ENCODE measurements at regions not wholly inside any gene's neighbourhood (a gene's known extent, or its start where the extent isn't known, plus 50 kb on each side); places are given as distances from the start of the nearest gene placed in this dataset.

GRCh38 chr6:53999088-53999755 is 112.0 kb upstream of the MLIP start:
- H3K4me1 ChIP-seq (ENCODE audit: insufficient read depth, low read length) = no peaks in the 10 kb centered on the region
- TF ChIP-seq EZH2phosphoT487 (IDR thresholded peaks at IDR 0.05; ENCODE audit: borderline replicate concordance, low read length) (no peak), EZH2 (IDR thresholded peaks at IDR 0.05; ENCODE audit: low read length, unreplicated experiment) (no peak), CTCF (conservative IDR thresholded peaks at IDR 0.05; ENCODE audit: low read depth, low read length) (no peak)
- H3K4me3 ChIP-seq (ENCODE audit: low read length) = no peak overlapping the region
- no peaks in the 10 kb centered on the region for H3K9me3 ChIP-seq (ENCODE audit: low read length)
- no peaks in the 10 kb centered on the region for H3F3A ChIP-seq (ENCODE audit: low read length, unreplicated experiment)
- H2AFZ ChIP-seq (ENCODE audit: low read length) = no peak overlapping the region
- ChIA-PET CTCF (no interaction called here), POLR2A (ENCODE audit: unreplicated experiment) (no interaction called here)
- no peak overlapping the region for H3K27ac ChIP-seq (ENCODE audit: low read length)
- H3K9me2 ChIP-seq (replicated peaks; ENCODE audit: low read length) = no peaks in the 10 kb centered on the region; the same call in 1 of the 2 replicates
- H3K36me3 ChIP-seq (ENCODE audit: low read depth, low read length) = no peaks in the 10 kb centered on the region
- no peak for DNase-seq
- no peak overlapping the region for H3K9ac ChIP-seq (ENCODE audit: low read length)
- intact Hi-C loops (cut with micrococcal nuclease) = no loop called here
- no peaks in the 10 kb centered on the region for H3K27me3 ChIP-seq (ENCODE audit: low read length)
- ATAC-seq = no peak
- no peak overlapping the region for H3K4me2 ChIP-seq (ENCODE audit: low read length)
- H4K20me1 ChIP-seq (ENCODE audit: low read length) = no peaks in the 10 kb centered on the region
- no TSS peak for BruUV-seq (replicated peaks)
- H3K79me2 ChIP-seq (ENCODE audit: low read length) = no peaks in the 10 kb centered on the region

GRCh38 chr6:54002116-54002515 is 109.1 kb upstream of the MLIP start:
- Histone ChIP-seq H3K4me2 (ENCODE audit: low read length) (no peak overlapping the region), H3K9ac (ENCODE audit: low read length) (no peak overlapping the region), H3K4me1 (ENCODE audit: insufficient read depth, low read length) (no peaks in the 10 kb centered on the region), H3K36me3 (ENCODE audit: low read depth, low read length) (no peaks in the 10 kb centered on the region), H3K27me3 (ENCODE audit: low read length) (no peaks in the 10 kb centered on the region), H4K20me1 (ENCODE audit: low read length) (no peaks in the 10 kb centered on the region), H3K9me3 (ENCODE audit: low read length) (no peaks in the 10 kb centered on the region), H3K79me2 (ENCODE audit: low read length) (no peaks in the 10 kb centered on the region), H3K27ac (ENCODE audit: low read length) (no peak overlapping the region), H3F3A (ENCODE audit: low read length, unreplicated experiment) (no peaks in the 10 kb centered on the region), H2AFZ (ENCODE audit: low read length) (no peak overlapping the region), H3K9me2 (replicated peaks; ENCODE audit: low read length) (no peaks in the 10 kb centered on the region; the same call in 1 of the 2 replicates), H3K4me3 (ENCODE audit: low read length) (no peak overlapping the region)
- ATAC-seq = no peak
- intact Hi-C loops (cut with micrococcal nuclease) = no loop called here
- TF ChIP-seq CTCF (conservative IDR thresholded peaks at IDR 0.05; ENCODE audit: low read depth, low read length) (no peak), EZH2 (IDR thresholded peaks at IDR 0.05; ENCODE audit: low read length, unreplicated experiment) (no peak)
- ChIA-PET CTCF (no interaction called here), POLR2A (ENCODE audit: unreplicated experiment) (no interaction called here)
- DNase-seq = no peak
- BruUV-seq (replicated peaks) = no TSS peak

GRCh38 chr6:54003316-54003715 is 107.9 kb upstream of the MLIP start:
- Histone ChIP-seq H4K20me1 (ENCODE audit: low read length) (no peaks in the 10 kb centered on the region), H3K4me2 (ENCODE audit: low read length) (no peak overlapping the region), H3F3A (ENCODE audit: low read length, unreplicated experiment) (no peaks in the 10 kb centered on the region), H3K27ac (ENCODE audit: low read length) (no peak overlapping the region), H2AFZ (ENCODE audit: low read length) (no peak overlapping the region), H3K79me2 (ENCODE audit: low read length) (no peaks in the 10 kb centered on the region), H3K4me3 (ENCODE audit: low read length) (no peak overlapping the region), H3K27me3 (ENCODE audit: low read length) (no peaks in the 10 kb centered on the region), H3K9me2 (replicated peaks; ENCODE audit: low read length) (no peaks in the 10 kb centered on the region; the same call in 1 of the 2 replicates), H3K9me3 (ENCODE audit: low read length) (no peaks in the 10 kb centered on the region), H3K9ac (ENCODE audit: low read length) (no peak overlapping the region), H3K36me3 (ENCODE audit: low read depth, low read length) (no peaks in the 10 kb centered on the region), H3K4me1 (ENCODE audit: insufficient read depth, low read length) (no peaks in the 10 kb centered on the region)
- CTCF ChIA-PET = no interaction called here
- DNase-seq = no peak
- TF ChIP-seq EZH2phosphoT487 (IDR thresholded peaks at IDR 0.05; ENCODE audit: borderline replicate concordance, low read length) = no peak
- no peak for TF ChIP-seq CTCF (conservative IDR thresholded peaks at IDR 0.05; ENCODE audit: low read depth, low read length)
- no peak for TF ChIP-seq EZH2 (IDR thresholded peaks at IDR 0.05; ENCODE audit: low read length, unreplicated experiment)
- intact Hi-C loops (cut with micrococcal nuclease) = no loop called here
- POLR2A ChIA-PET (ENCODE audit: unreplicated experiment) = interaction anchor here (0.5 kb wide), 1 partner anchor 12 kb away, joined by 5 read pairs; no protein-coding TSS in a partner anchor
- no TSS peak for BruUV-seq (replicated peaks)
- ATAC-seq = no peak

All from PC-3 (cell line).